ENCODE measurements at regions not wholly inside any gene's neighbourhood (a gene's known extent, or its start where the extent isn't known, plus 50 kb on each side); places are given as distances from the start of the nearest gene placed in this dataset.

DNA sequence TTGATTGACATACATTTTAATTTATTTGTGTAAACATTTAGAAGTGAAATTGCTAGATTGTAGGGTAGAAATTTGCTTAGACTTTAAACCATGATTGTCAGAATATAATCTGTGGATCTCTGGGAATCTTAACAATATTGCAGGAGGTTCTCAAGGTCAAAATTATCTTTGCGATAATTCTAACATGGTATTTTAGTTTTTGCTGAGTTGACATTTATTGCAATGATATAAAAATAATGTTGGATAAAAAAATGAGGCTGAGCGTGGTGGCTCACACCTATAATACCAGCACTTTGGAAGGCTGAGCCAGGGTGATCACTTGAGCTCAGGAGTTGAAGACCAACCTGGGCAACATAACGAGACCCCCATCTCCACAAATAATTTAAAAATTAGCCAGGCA lies 70.3 kb upstream of the SGCD start:
- ChIA-PET CTCF (no interaction called here), POLR2A (no interaction called here)
- no peaks in the 10 kb centered on the region for H3K4me1 ChIP-seq (ENCODE audit: control insufficient read depth, insufficient read depth, low read length)
- BruUV-seq (replicated peaks) = no TSS peak
- no peak for DNase-seq (ENCODE audit: low read depth, low spot score)
- no peaks in the 10 kb centered on the region for H3K27me3 ChIP-seq (ENCODE audit: control insufficient read depth, insufficient read depth, low read length)
- H3K9me3 ChIP-seq (ENCODE audit: control insufficient read depth, insufficient read depth, low read depth, low read length) = no peaks in the 10 kb centered on the region
- TF ChIP-seq, protein P1, sequence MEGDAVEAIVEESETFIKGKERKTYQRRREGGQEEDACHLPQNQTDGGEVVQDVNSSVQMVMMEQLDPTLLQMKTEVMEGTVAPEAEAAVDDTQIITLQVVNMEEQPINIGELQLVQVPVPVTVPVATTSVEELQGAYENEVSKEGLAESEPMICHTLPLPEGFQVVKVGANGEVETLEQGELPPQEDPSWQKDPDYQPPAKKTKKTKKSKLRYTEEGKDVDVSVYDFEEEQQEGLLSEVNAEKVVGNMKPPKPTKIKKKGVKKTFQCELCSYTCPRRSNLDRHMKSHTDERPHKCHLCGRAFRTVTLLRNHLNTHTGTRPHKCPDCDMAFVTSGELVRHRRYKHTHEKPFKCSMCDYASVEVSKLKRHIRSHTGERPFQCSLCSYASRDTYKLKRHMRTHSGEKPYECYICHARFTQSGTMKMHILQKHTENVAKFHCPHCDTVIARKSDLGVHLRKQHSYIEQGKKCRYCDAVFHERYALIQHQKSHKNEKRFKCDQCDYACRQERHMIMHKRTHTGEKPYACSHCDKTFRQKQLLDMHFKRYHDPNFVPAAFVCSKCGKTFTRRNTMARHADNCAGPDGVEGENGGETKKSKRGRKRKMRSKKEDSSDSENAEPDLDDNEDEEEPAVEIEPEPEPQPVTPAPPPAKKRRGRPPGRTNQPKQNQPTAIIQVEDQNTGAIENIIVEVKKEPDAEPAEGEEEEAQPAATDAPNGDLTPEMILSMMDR (IDR thresholded peaks at IDR 0.05) = no peak
- TF ChIP-seq SIN3A (IDR thresholded peaks at IDR 0.05; ENCODE audit: borderline replicate concordance, insufficient read depth, low read depth, low read length) (no peak), POLR2AphosphoS5 (IDR thresholded peaks at IDR 0.05; ENCODE audit: low read depth, low read length) (no peak), TCF7L2 (IDR thresholded peaks at IDR 0.05; ENCODE audit: low read depth, low read length) (no peak)
- TF ChIP-seq, protein P2, sequence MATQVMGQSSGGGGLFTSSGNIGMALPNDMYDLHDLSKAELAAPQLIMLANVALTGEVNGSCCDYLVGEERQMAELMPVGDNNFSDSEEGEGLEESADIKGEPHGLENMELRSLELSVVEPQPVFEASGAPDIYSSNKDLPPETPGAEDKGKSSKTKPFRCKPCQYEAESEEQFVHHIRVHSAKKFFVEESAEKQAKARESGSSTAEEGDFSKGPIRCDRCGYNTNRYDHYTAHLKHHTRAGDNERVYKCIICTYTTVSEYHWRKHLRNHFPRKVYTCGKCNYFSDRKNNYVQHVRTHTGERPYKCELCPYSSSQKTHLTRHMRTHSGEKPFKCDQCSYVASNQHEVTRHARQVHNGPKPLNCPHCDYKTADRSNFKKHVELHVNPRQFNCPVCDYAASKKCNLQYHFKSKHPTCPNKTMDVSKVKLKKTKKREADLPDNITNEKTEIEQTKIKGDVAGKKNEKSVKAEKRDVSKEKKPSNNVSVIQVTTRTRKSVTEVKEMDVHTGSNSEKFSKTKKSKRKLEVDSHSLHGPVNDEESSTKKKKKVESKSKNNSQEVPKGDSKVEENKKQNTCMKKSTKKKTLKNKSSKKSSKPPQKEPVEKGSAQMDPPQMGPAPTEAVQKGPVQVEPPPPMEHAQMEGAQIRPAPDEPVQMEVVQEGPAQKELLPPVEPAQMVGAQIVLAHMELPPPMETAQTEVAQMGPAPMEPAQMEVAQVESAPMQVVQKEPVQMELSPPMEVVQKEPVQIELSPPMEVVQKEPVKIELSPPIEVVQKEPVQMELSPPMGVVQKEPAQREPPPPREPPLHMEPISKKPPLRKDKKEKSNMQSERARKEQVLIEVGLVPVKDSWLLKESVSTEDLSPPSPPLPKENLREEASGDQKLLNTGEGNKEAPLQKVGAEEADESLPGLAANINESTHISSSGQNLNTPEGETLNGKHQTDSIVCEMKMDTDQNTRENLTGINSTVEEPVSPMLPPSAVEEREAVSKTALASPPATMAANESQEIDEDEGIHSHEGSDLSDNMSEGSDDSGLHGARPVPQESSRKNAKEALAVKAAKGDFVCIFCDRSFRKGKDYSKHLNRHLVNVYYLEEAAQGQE (IDR thresholded peaks at IDR 0.05; ENCODE audit: insufficient read depth in 1 of 2, low read depth in 2 of 2, low read length in 1 of 2) = no peak
- no peak overlapping the region for H3K4me3 ChIP-seq (ENCODE audit: low read depth in 2 of 2, low read length in 2 of 2)
- intact Hi-C loops (cut with micrococcal nuclease; ENCODE audit: unreplicated experiment) = no loop called here
- no peaks in the 10 kb centered on the region for H3K36me3 ChIP-seq (ENCODE audit: control insufficient read depth, insufficient read depth, low read length)
- H3K27ac ChIP-seq (ENCODE audit: low read length) = no peak overlapping the region
- ATAC-seq = no peak
- in situ Hi-C loops (cut with HindIII; ENCODE audit: low pct_unique_long_range_greater_than_20kb, low sequenced_read_pairs) = no loop called here

DNA sequence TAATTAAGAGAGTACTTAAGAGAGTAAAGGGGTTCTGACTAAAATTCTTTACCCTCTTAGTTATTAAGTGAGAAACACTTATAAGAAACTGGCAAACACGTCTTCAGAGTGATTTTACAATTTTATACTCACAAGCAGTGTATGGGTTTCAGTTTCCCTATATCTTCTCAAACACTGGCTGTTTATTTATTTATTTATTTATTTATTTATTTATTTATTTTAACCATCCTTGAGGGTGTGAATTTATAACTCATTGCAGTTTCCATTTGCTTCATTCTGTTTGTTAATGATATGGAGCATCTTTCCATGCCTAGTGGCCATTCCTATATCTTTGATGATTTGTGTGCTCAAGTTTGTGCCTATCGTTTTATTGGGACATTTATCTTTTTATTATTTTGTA lies 68.0 kb upstream of the SGCD start:
- ChIA-PET POLR2A (no interaction called here), CTCF (no interaction called here)
- no TSS peak for BruUV-seq (replicated peaks)
- Histone ChIP-seq H3K36me3 (ENCODE audit: control insufficient read depth, insufficient read depth, low read length) (no peaks in the 10 kb centered on the region), H3K4me1 (ENCODE audit: control insufficient read depth, insufficient read depth, low read length) (no peaks in the 10 kb centered on the region), H3K27me3 (ENCODE audit: control insufficient read depth, insufficient read depth, low read length) (no peaks in the 10 kb centered on the region), H3K9me3 (ENCODE audit: control insufficient read depth, insufficient read depth, low read depth, low read length) (no peaks in the 10 kb centered on the region), H3K27ac (ENCODE audit: low read length) (no peak overlapping the region), H3K4me3 (ENCODE audit: low read depth in 2 of 2, low read length in 2 of 2) (no peak overlapping the region)
- intact Hi-C loops (cut with micrococcal nuclease; ENCODE audit: unreplicated experiment) (no loop called here), in situ Hi-C loops (cut with HindIII; ENCODE audit: low pct_unique_long_range_greater_than_20kb, low sequenced_read_pairs) (no loop called here)
- ATAC-seq (no peak), DNase-seq (ENCODE audit: low read depth, low spot score) (no peak)
- TF ChIP-seq TCF7L2 (IDR thresholded peaks at IDR 0.05; ENCODE audit: low read depth, low read length) (no peak), POLR2AphosphoS5 (IDR thresholded peaks at IDR 0.05; ENCODE audit: low read depth, low read length) (no peak), SIN3A (IDR thresholded peaks at IDR 0.05; ENCODE audit: borderline replicate concordance, insufficient read depth, low read depth, low read length) (no peak)

DNA sequence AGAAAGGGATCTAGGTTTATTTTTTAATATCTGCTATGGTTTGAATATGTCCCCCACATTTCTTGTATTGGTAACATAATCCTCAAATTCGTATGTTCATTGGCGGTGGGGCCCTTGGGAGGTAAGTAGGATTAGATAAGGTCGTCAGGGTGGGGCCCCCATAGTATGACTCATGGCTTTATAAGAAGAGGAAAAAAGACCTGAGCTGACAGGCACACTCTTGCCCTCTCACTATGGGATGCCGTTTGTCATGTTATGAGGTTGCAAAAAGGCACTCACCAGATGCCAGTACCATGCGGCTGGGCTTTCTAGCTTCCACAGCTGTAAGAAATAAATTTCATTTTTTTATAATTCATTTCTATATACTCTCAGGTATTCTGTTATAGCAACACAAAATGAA lies 67.3 kb upstream of the SGCD start:
- DNase-seq (ENCODE audit: low read depth, low spot score) = no peak
- intact Hi-C loops (cut with micrococcal nuclease; ENCODE audit: unreplicated experiment) = no loop called here
- Histone ChIP-seq H3K36me3 (ENCODE audit: control insufficient read depth, insufficient read depth, low read length) (no peaks in the 10 kb centered on the region), H3K4me3 (ENCODE audit: low read depth in 2 of 2, low read length in 2 of 2) (no peak overlapping the region), H3K27me3 (ENCODE audit: control insufficient read depth, insufficient read depth, low read length) (no peaks in the 10 kb centered on the region), H3K4me1 (ENCODE audit: control insufficient read depth, insufficient read depth, low read length) (no peaks in the 10 kb centered on the region), H3K27ac (ENCODE audit: low read length) (no peak overlapping the region), H3K9me3 (ENCODE audit: control insufficient read depth, insufficient read depth, low read depth, low read length) (no peaks in the 10 kb centered on the region)
- POLR2A ChIA-PET = no interaction called here
- in situ Hi-C loops (cut with HindIII; ENCODE audit: low pct_unique_long_range_greater_than_20kb, low sequenced_read_pairs) = no loop called here
- no TSS peak for BruUV-seq (replicated peaks)
- CTCF ChIA-PET = no interaction called here
- TF ChIP-seq, protein P1 (IDR thresholded peaks at IDR 0.05) = no peak
- TF ChIP-seq POLR2AphosphoS5 (IDR thresholded peaks at IDR 0.05; ENCODE audit: low read depth, low read length) (no peak), TCF7L2 (IDR thresholded peaks at IDR 0.05; ENCODE audit: low read depth, low read length) (no peak), SIN3A (IDR thresholded peaks at IDR 0.05; ENCODE audit: borderline replicate concordance, insufficient read depth, low read depth, low read length) (no peak)
- TF ChIP-seq, protein P2 (IDR thresholded peaks at IDR 0.05; ENCODE audit: insufficient read depth in 1 of 2, low read depth in 2 of 2, low read length in 1 of 2) = no peak
- no peak for ATAC-seq
